ENCODE measurements at regions not wholly inside any gene's neighbourhood (a gene's known extent, or its start where the extent isn't known, plus 50 kb on each side); places are given as distances from the start of the nearest gene placed in this dataset.

- no peak for DNase-seq
- Mint-ChIP-seq H3K27me3 (ENCODE audit: low read depth) (no peaks in the 10 kb centered on the region), H3K9me3 (no peaks in the 10 kb centered on the region), H3K36me3 (ENCODE audit: low read depth) (no peaks in the 10 kb centered on the region), H3K27ac (no peak overlapping the region), H3K4me1 (ENCODE audit: low read depth) (no peaks in the 10 kb centered on the region), H3K4me3 (no peak overlapping the region)
- CTCF ChIA-PET: no interaction called here
- intact Hi-C loops (cut with micrococcal nuclease): no loop called here
These were observed 480.0 kb upstream of the JAG1 start for GRCh38 chr20:11153819-11154218.

GRCh38 chr20:11155156-11155756, 481.5 kb upstream of the JAG1 start:
- H3K4me3 Mint-ChIP-seq: no peak overlapping the region
- H3K9me3 Mint-ChIP-seq: no peaks in the 10 kb centered on the region
- intact Hi-C loops (cut with micrococcal nuclease): no loop called here
- no peak for DNase-seq
- H3K27ac Mint-ChIP-seq: no peak overlapping the region
- no peaks in the 10 kb centered on the region for H3K4me1 Mint-ChIP-seq (ENCODE audit: low read depth)
- no peaks in the 10 kb centered on the region for H3K27me3 Mint-ChIP-seq (ENCODE audit: low read depth)
- no peaks in the 10 kb centered on the region for H3K36me3 Mint-ChIP-seq (ENCODE audit: low read depth)
- CTCF ChIA-PET: no interaction called here

- Mint-ChIP-seq H3K4me1 (ENCODE audit: low read depth) (no peaks in the 10 kb centered on the region), H3K27ac (no peak overlapping the region), H3K36me3 (ENCODE audit: low read depth) (no peaks in the 10 kb centered on the region), H3K27me3 (ENCODE audit: low read depth) (no peaks in the 10 kb centered on the region), H3K4me3 (no peak overlapping the region), H3K9me3 (no peaks in the 10 kb centered on the region)
- CTCF ChIA-PET: no interaction called here
- no peak for DNase-seq
- intact Hi-C loops (cut with micrococcal nuclease): no loop called here
These were observed 483.1 kb upstream of the JAG1 start for GRCh38 chr20:11156922-11157321.

- Mint-ChIP-seq H3K27ac (no peak overlapping the region), H3K9me3 (no peaks in the 10 kb centered on the region), H3K27me3 (ENCODE audit: low read depth) (no peaks in the 10 kb centered on the region), H3K36me3 (ENCODE audit: low read depth) (no peaks in the 10 kb centered on the region), H3K4me3 (no peak overlapping the region), H3K4me1 (ENCODE audit: low read depth) (no peaks in the 10 kb centered on the region)
- DNase-seq: no peak
- intact Hi-C loops (cut with micrococcal nuclease): no loop called here
- CTCF ChIA-PET: no interaction called here
These were observed 484.3 kb upstream of the JAG1 start for GRCh38 chr20:11158146-11158545.

GRCh38 chr20:11158589-11158988, 484.8 kb upstream of the JAG1 start:
- CTCF ChIA-PET: no interaction called here
- H3K36me3 Mint-ChIP-seq (ENCODE audit: low read depth): no peaks in the 10 kb centered on the region
- H3K9me3 Mint-ChIP-seq: no peaks in the 10 kb centered on the region
- H3K27me3 Mint-ChIP-seq (ENCODE audit: low read depth): no peaks in the 10 kb centered on the region
- DNase-seq: no peak
- H3K4me1 Mint-ChIP-seq (ENCODE audit: low read depth): no peaks in the 10 kb centered on the region
- intact Hi-C loops (cut with micrococcal nuclease): no loop called here
- no peak overlapping the region for H3K4me3 Mint-ChIP-seq
- H3K27ac Mint-ChIP-seq: no peak overlapping the region

- H3K4me3 Mint-ChIP-seq: no peak overlapping the region
- no peak for DNase-seq
- no peaks in the 10 kb centered on the region for H3K4me1 Mint-ChIP-seq (ENCODE audit: low read depth)
- H3K27me3 Mint-ChIP-seq (ENCODE audit: low read depth): no peaks in the 10 kb centered on the region
- no peak overlapping the region for H3K27ac Mint-ChIP-seq
- intact Hi-C loops (cut with micrococcal nuclease): no loop called here
- no peaks in the 10 kb centered on the region for H3K9me3 Mint-ChIP-seq
- H3K36me3 Mint-ChIP-seq (ENCODE audit: low read depth): no peaks in the 10 kb centered on the region
- CTCF ChIA-PET: no interaction called here
These were observed 485.9 kb upstream of the JAG1 start for GRCh38 chr20:11159728-11160127.

- no peaks in the 10 kb centered on the region for H3K9me3 Mint-ChIP-seq
- intact Hi-C loops (cut with micrococcal nuclease): no loop called here
- H3K4me1 Mint-ChIP-seq (ENCODE audit: low read depth): no peaks in the 10 kb centered on the region
- no peak overlapping the region for H3K4me3 Mint-ChIP-seq
- no peaks in the 10 kb centered on the region for H3K27me3 Mint-ChIP-seq (ENCODE audit: low read depth)
- CTCF ChIA-PET: interaction anchor here (0.6 kb wide), 1 partner anchor 169 kb away, joined by 3 read pairs; no protein-coding TSS in a partner anchor
- H3K27ac Mint-ChIP-seq: no peak overlapping the region
- no peaks in the 10 kb centered on the region for H3K36me3 Mint-ChIP-seq (ENCODE audit: low read depth)
- no peak for DNase-seq
These were observed 488.4 kb upstream of the JAG1 start for GRCh38 chr20:11162026-11162775.

GRCh38 chr20:11165789-11166188, 492.0 kb upstream of the JAG1 start:
- CTCF ChIA-PET: no interaction called here
- Mint-ChIP-seq H3K4me3 (no peak overlapping the region), H3K27ac (no peak overlapping the region), H3K9me3 (no peaks in the 10 kb centered on the region), H3K36me3 (ENCODE audit: low read depth) (no peaks in the 10 kb centered on the region), H3K27me3 (ENCODE audit: low read depth) (no peaks in the 10 kb centered on the region), H3K4me1 (ENCODE audit: low read depth) (no peaks in the 10 kb centered on the region)
- DNase-seq: no peak
- intact Hi-C loops (cut with micrococcal nuclease): no loop called here

- H3K36me3 Mint-ChIP-seq (ENCODE audit: low read depth): no peaks in the 10 kb centered on the region
- H3K4me1 Mint-ChIP-seq (ENCODE audit: low read depth): no peaks in the 10 kb centered on the region
- H3K27me3 Mint-ChIP-seq (ENCODE audit: low read depth): no peaks in the 10 kb centered on the region
- no peak overlapping the region for H3K4me3 Mint-ChIP-seq
- DNase-seq: no peak
- intact Hi-C loops (cut with micrococcal nuclease): no loop called here
- CTCF ChIA-PET: no interaction called here
- H3K27ac Mint-ChIP-seq: no peak overlapping the region
- no peaks in the 10 kb centered on the region for H3K9me3 Mint-ChIP-seq
These were observed 492.9 kb upstream of the JAG1 start for GRCh38 chr20:11166712-11167111.

GRCh38 chr20:11168026-11168425, 494.2 kb upstream of the JAG1 start:
- CTCF ChIA-PET: no interaction called here

GRCh38 chr20:11170025-11170424, 496.2 kb upstream of the JAG1 start:
- intact Hi-C loops (cut with micrococcal nuclease): no loop called here
- CTCF ChIA-PET: no interaction called here
- Mint-ChIP-seq H3K27ac (no peak overlapping the region), H3K27me3 (ENCODE audit: low read depth) (no peaks in the 10 kb centered on the region), H3K4me1 (ENCODE audit: low read depth) (no peaks in the 10 kb centered on the region), H3K4me3 (no peak overlapping the region), H3K9me3 (no peaks in the 10 kb centered on the region), H3K36me3 (ENCODE audit: low read depth) (no peaks in the 10 kb centered on the region)
- DNase-seq: no peak

More at GRCh38 chr20:11168026-11168425, 494.2 kb upstream of the JAG1 start:
- Mint-ChIP-seq H3K4me1 (ENCODE audit: low read depth) (no peaks in the 10 kb centered on the region), H3K4me3 (no peak overlapping the region), H3K36me3 (ENCODE audit: low read depth) (no peaks in the 10 kb centered on the region), H3K9me3 (no peaks in the 10 kb centered on the region), H3K27ac (no peak overlapping the region), H3K27me3 (ENCODE audit: low read depth) (no peaks in the 10 kb centered on the region)
- no peak for DNase-seq
- intact Hi-C loops (cut with micrococcal nuclease): no loop called here

- no peak overlapping the region for H3K27ac Mint-ChIP-seq
- intact Hi-C loops (cut with micrococcal nuclease): no loop called here
- no peaks in the 10 kb centered on the region for H3K36me3 Mint-ChIP-seq (ENCODE audit: low read depth)
- peaks cover 2% of the 10 kb centered on the region for H3K9me3 Mint-ChIP-seq
- CTCF ChIA-PET: no interaction called here
- no peaks in the 10 kb centered on the region for H3K4me1 Mint-ChIP-seq (ENCODE audit: low read depth)
- peaks cover 2% of the 10 kb centered on the region for H3K27me3 Mint-ChIP-seq (ENCODE audit: low read depth)
- no peak overlapping the region for H3K4me3 Mint-ChIP-seq
- no peak for DNase-seq
These were observed 496.8 kb upstream of the JAG1 start for GRCh38 chr20:11170565-11170964.

- H3K9me3 Mint-ChIP-seq: peaks cover 3% of the 10 kb centered on the region
- CTCF ChIA-PET: no interaction called here
- H3K36me3 Mint-ChIP-seq (ENCODE audit: low read depth): no peaks in the 10 kb centered on the region
- H3K27ac Mint-ChIP-seq: no peak overlapping the region
- intact Hi-C loops (cut with micrococcal nuclease): no loop called here
- peaks cover 2% of the 10 kb centered on the region for H3K27me3 Mint-ChIP-seq (ENCODE audit: low read depth)
- DNase-seq: no peak
- H3K4me1 Mint-ChIP-seq (ENCODE audit: low read depth): no peaks in the 10 kb centered on the region
- no peak overlapping the region for H3K4me3 Mint-ChIP-seq
These were observed 499.1 kb upstream of the JAG1 start for GRCh38 chr20:11172881-11173280.

Data from activated naive CD4-positive, alpha-beta T cell treated with anti-CD3 and anti-CD28 coated beads for 36 hours (primary cell).